ENCODE measurements at regions not wholly inside any gene's neighbourhood (a gene's known extent, or its start where the extent isn't known, plus 50 kb on each side); places are given as distances from the start of the nearest gene placed in this dataset.

DNA sequence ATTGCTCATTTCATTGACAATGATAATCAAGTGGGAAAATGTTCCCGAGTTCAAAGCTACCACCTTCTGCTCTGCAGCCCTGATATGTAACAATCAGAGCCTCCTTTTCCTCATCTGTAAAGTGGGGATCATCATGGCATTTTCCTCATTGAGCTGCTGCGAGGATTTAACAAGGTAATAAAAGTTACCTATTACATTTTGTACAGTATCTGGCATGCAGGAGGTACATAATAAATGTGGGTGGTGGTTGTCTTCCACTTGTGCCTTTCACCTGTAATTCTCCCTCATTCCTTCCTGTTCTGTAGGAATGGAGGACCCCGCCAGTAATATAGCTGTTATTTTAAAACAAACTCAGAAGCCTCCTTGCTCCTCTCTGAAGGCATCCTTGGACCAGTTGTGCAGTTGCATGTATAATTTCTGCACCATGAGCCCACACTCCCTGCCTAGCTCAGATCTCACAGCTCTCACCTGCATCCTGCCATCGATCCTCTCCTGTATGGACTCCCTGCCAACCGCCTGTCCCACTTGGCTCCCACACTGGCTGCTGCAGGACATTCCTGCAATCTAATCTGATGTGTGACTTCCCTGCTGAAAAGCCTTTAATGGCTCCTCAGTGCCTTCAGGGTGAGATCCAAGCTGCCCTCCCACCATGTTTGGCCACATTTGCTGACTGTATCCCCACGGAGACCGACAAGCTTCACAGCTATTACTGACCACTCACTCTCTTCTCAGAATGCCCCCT lies 350.4 kb downstream of the EN1 start:
- no peak for TF ChIP-seq EZH2 (IDR thresholded peaks at IDR 0.05; ENCODE audit: insufficient read depth, low read length)
- TF ChIP-seq, protein P1, sequence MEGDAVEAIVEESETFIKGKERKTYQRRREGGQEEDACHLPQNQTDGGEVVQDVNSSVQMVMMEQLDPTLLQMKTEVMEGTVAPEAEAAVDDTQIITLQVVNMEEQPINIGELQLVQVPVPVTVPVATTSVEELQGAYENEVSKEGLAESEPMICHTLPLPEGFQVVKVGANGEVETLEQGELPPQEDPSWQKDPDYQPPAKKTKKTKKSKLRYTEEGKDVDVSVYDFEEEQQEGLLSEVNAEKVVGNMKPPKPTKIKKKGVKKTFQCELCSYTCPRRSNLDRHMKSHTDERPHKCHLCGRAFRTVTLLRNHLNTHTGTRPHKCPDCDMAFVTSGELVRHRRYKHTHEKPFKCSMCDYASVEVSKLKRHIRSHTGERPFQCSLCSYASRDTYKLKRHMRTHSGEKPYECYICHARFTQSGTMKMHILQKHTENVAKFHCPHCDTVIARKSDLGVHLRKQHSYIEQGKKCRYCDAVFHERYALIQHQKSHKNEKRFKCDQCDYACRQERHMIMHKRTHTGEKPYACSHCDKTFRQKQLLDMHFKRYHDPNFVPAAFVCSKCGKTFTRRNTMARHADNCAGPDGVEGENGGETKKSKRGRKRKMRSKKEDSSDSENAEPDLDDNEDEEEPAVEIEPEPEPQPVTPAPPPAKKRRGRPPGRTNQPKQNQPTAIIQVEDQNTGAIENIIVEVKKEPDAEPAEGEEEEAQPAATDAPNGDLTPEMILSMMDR (IDR thresholded peaks at IDR 0.05; ENCODE audit: insufficient read depth, low read depth, low read length), result no peak
- no peak overlapping the region for H3K27ac Mint-ChIP-seq (ENCODE audit: unreplicated experiment)

DNA sequence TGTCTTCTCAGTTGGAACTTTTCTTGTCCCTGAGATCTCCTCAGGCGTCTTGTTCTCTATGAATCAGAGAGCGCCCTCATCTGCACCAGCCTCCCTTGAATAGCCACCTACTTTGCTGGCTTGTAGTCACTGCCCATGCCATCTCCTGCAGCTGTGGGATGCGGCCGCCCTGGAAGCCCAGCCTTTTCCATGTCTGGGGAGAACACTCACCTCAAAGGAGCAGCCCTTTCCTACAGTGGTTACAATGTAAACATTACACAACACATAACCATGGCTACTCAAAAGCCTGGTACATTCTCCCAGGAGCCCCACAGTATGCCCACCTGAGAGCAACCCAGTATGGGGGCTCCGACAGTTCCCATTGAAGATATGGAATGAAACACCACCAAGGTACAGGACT lies 351.0 kb downstream of the EN1 start:
- no peak for FAIRE-seq
- no peaks in the 10 kb centered on the region for H3K9me3 Mint-ChIP-seq (ENCODE audit: unreplicated experiment)
- no peak for DNase-seq (ENCODE audit: low read depth)

More for the DNA sequence above, 350.4 kb downstream of the EN1 start:
- H3K27ac ChIP-seq (ENCODE audit: low read depth, low read length), result no peak overlapping the region
- peaks cover 33% of the 10 kb centered on the region for H3K27me3 Mint-ChIP-seq (ENCODE audit: low read depth, unreplicated experiment)
- H3K4me2 ChIP-seq (ENCODE audit: low read length), result no peak overlapping the region
- H3K9me3 Mint-ChIP-seq (ENCODE audit: unreplicated experiment), result no peaks in the 10 kb centered on the region
- no peaks in the 10 kb centered on the region for H3K9me3 ChIP-seq (ENCODE audit: insufficient read depth, low read depth, low read length)
- FAIRE-seq, result no peak
- H3K4me3 ChIP-seq (ENCODE audit: insufficient read depth, low read depth, low read length), result no peak overlapping the region
- H3K27me3 ChIP-seq (ENCODE audit: insufficient read depth, low read length), result no peaks in the 10 kb centered on the region
- H3K4me1 Mint-ChIP-seq (ENCODE audit: low read depth, unreplicated experiment), result peaks cover 1% of the 10 kb centered on the region
- H2AFZ ChIP-seq (ENCODE audit: low read depth, low read length), result no peak overlapping the region
- H3K36me3 ChIP-seq (ENCODE audit: insufficient read depth, low read length), result no peaks in the 10 kb centered on the region
- peaks cover 2% of the 10 kb centered on the region for H3K36me3 Mint-ChIP-seq (ENCODE audit: low read depth, unreplicated experiment)
- no peaks in the 10 kb centered on the region for H3K4me1 ChIP-seq (ENCODE audit: insufficient read depth, low read length)
- no peak for DNase-seq (ENCODE audit: low read depth)
- H3K79me2 ChIP-seq (ENCODE audit: insufficient read depth, low read length), result no peaks in the 10 kb centered on the region
- H4K20me1 ChIP-seq (ENCODE audit: insufficient read depth, low read length), result no peaks in the 10 kb centered on the region
- no peak overlapping the region for H3K9ac ChIP-seq (ENCODE audit: low read length)
- H3K4me3 Mint-ChIP-seq (ENCODE audit: unreplicated experiment), result no peak overlapping the region

More for the DNA sequence above, 351.0 kb downstream of the EN1 start:
- Histone ChIP-seq H3K9ac (ENCODE audit: low read length) (no peak overlapping the region), H3K27ac (ENCODE audit: low read depth, low read length) (no peak overlapping the region), H3K79me2 (ENCODE audit: insufficient read depth, low read length) (no peaks in the 10 kb centered on the region), H4K20me1 (ENCODE audit: insufficient read depth, low read length) (no peaks in the 10 kb centered on the region), H3K27me3 (ENCODE audit: insufficient read depth, low read length) (no peaks in the 10 kb centered on the region), H3K36me3 (ENCODE audit: insufficient read depth, low read length) (no peaks in the 10 kb centered on the region), H3K9me3 (ENCODE audit: insufficient read depth, low read depth, low read length) (no peaks in the 10 kb centered on the region), H3K4me1 (ENCODE audit: insufficient read depth, low read length) (no peaks in the 10 kb centered on the region), H3K4me3 (ENCODE audit: insufficient read depth, low read depth, low read length) (no peak overlapping the region), H3K4me2 (ENCODE audit: low read length) (no peak overlapping the region), H2AFZ (ENCODE audit: low read depth, low read length) (no peak overlapping the region)
- H3K27me3 Mint-ChIP-seq (ENCODE audit: low read depth, unreplicated experiment), result peaks cover 34% of the 10 kb centered on the region
- no peak overlapping the region for H3K27ac Mint-ChIP-seq (ENCODE audit: unreplicated experiment)
- H3K4me3 Mint-ChIP-seq (ENCODE audit: unreplicated experiment), result no peak overlapping the region
- peaks cover 2% of the 10 kb centered on the region for H3K36me3 Mint-ChIP-seq (ENCODE audit: low read depth, unreplicated experiment)
- peaks cover 1% of the 10 kb centered on the region for H3K4me1 Mint-ChIP-seq (ENCODE audit: low read depth, unreplicated experiment)
- TF ChIP-seq EZH2 (IDR thresholded peaks at IDR 0.05; ENCODE audit: insufficient read depth, low read length), result no peak
- TF ChIP-seq, protein P1 (IDR thresholded peaks at IDR 0.05; ENCODE audit: insufficient read depth, low read depth, low read length), result no peak
